ENCODE measurements at regions not wholly inside any gene's neighbourhood (a gene's known extent, or its start where the extent isn't known, plus 50 kb on each side); places are given as distances from the start of the nearest gene placed in this dataset.
"Not testable (repeated sequence)": the region's sequence is repeated elsewhere in the genome, so short reads cannot be mapped to it uniquely, and the experiment has no call there.

- no peak for DNase-seq
Measured at GRCh38 chr4:64821219-64821976, 412.1 kb upstream of the TECRL start.

- no peak for DNase-seq
Measured at GRCh38 chr4:64814616-64815015, 405.4 kb upstream of the TECRL start.

GRCh38 chr4:64807821-64808220, 398.6 kb upstream of the TECRL start:
- no peak for DNase-seq

GRCh38 chr4:64799751-64800150, 390.5 kb upstream of the TECRL start:
- DNase-seq, result no peak

GRCh38 chr4:64798828-64799227, 389.6 kb upstream of the TECRL start:
- not testable (repeated sequence) for DNase-seq

GRCh38 chr4:64796581-64796980, 387.3 kb upstream of the TECRL start:
- DNase-seq, result no peak

GRCh38 chr4:64784125-64784524, 374.9 kb upstream of the TECRL start:
- no peak for DNase-seq

GRCh38 chr4:64781737-64782326, 372.6 kb upstream of the TECRL start:
- DNase-seq, result peak; percentile 7 to 8

GRCh38 chr4:64780664-64781063, 371.4 kb upstream of the TECRL start:
- DNase-seq, result no peak

- no peak for DNase-seq
Measured at GRCh38 chr4:64777286-64777685, 368.0 kb upstream of the TECRL start.

- no peak for DNase-seq
Measured at GRCh38 chr4:64776820-64777219, 367.6 kb upstream of the TECRL start.

- no peak for DNase-seq
Measured at GRCh38 chr4:64774626-64775025, 365.4 kb upstream of the TECRL start.

GRCh38 chr4:64771149-64771548, 361.9 kb upstream of the TECRL start:
- DNase-seq, result no peak

- DNase-seq, result no peak
Measured at GRCh38 chr4:64767547-64767946, 358.3 kb upstream of the TECRL start.

GRCh38 chr4:64766565-64766964, 357.3 kb upstream of the TECRL start:
- no peak for DNase-seq

- DNase-seq, result no peak
Measured at GRCh38 chr4:64756016-64756415, 346.8 kb upstream of the TECRL start.

- DNase-seq, result no peak
Measured at GRCh38 chr4:64747919-64748715, 338.9 kb upstream of the TECRL start.

GRCh38 chr4:64738240-64738639, 329.0 kb upstream of the TECRL start:
- no peak for DNase-seq

- not testable (repeated sequence) for DNase-seq
Measured at GRCh38 chr4:64737854-64738138, 328.5 kb upstream of the TECRL start.

GRCh38 chr4:64737026-64737853, 328.0 kb upstream of the TECRL start:
- DNase-seq, result no peak

GRCh38 chr4:64729561-64729960, 320.3 kb upstream of the TECRL start:
- no peak for DNase-seq

GRCh38 chr4:64727960-64728359, 318.7 kb upstream of the TECRL start:
- DNase-seq, result no peak

GRCh38 chr4:64727391-64727790, 318.1 kb upstream of the TECRL start:
- not testable (repeated sequence) for DNase-seq

Data from inflammatory macrophage (primary cell).